IPS DF 4.7 (cell line): ENCODE measurements at regions not wholly inside any gene's neighbourhood (a gene's known extent, or its start where the extent isn't known, plus 50 kb on each side); places are given as distances from the start of the nearest gene placed in this dataset.

Experiments used
- DNase-seq: peaks from one replicate; pipeline ENCODE4 v3.0.0-alpha.2; 2013; ENCODE audit warnings: low spot score; ENCODE audit errors: extremely low read depth

DNA sequence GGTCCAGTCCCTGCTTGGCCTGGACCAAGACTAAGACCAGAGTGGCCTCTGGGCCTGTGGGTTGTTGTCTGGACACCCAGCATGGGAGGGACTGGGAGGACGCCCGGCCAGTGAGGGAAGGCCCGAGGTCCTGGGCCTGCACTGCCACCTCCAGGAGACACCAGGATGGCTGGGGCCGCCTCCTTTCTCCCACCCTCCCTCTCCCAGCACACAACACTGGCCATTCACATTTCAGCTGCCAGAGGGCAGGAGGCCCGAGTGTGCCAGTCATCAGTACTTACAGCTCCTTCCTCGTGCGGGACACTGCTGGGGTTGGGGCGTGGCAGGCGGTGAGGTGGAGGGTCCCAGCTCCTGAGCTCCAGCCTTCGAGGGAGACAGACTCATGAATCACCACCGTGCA is 133.5 kb downstream of the ASB1 start:
- no peak for DNase-seq

DNA sequence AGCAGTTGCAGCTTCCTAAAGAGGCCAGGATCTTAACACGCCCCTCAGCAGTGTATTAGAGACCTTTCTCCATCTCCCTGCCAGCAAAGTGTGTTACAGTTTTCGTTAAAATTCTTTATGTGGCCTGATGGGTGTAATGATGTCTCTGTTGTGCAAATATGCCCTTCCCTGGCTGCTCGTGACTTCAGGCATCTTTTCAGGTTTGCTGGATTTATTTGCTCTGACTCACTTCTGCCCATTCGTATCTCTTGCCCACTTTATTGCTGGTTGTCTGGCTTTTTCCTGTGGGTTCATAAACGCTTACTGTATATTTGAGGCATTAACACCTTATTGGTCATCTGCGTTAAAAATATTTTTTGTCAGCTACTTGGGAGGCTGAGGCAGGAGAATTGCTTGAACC is 134.5 kb downstream of the ASB1 start:
- no peak for DNase-seq

DNA sequence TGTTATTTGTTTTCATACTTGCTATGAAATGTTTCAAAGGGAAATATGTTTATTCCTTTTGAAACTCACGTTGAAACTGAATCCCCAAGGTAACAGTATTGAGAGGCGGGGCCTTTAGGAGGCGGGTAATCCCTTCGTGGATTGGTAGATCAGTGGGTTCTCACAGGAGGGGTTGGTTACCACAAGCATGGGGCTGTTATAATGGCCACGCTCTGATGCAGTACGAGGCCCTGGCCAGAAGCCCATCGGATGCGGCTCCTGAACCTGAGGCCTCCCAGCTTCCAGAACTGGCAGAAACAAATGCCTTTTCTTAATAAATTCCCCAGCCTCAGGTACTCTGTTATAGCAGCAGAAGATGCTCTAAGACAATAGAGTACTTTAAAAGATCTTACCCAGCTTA is 135.7 kb downstream of the ASB1 start:
- DNase-seq, result no peak

DNA sequence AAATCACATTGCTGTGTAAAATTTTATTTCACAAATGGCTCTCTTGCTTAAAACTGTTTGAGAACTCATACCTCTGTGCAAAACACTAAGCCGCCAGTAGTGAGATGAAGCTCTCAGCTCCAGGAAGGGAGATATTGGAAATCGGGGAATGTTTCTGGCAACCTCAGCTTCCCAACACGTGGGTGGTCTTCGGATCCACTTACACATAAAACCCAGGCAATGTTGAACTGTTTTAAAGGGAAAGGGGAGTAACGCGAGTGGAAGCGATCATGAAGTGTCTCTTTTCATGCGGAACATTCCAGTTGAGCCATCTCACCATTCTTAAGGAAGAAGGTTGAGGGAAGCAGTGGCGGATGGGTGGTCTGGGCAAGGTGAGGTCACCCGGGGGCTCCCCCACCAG is 136.8 kb downstream of the ASB1 start:
- no peak for DNase-seq

DNA sequence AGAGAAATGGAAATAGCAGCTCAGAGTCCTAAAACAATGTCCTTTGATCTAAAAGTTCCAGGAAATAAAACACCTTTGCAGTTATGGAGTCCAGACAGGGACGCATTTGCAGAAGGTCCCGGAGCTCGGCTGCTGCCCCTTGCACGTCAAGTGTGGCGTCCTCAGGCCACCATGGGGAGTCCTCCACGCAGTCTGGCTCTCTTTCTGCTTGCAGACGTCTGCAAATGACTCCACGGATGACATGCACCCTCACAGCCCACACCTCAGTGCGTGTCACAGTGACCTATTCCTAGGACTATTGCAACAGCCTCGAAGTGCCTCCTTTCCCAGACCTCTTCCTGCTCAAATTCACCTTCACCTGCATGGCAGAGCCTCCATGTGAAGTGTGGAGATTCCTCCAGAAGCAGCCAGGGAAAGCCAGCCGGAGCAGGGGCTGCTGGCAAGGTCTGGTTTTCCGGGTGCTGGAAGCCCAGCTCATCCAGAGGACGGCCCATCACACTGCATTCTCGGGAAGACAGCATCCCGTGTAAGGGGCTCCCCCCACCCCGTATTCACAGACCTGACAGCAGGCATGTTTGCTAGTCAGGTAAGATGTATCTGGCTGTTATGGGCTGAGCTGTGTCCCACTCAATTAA is 137.7 kb downstream of the ASB1 start:
- DNase-seq, result no peak

DNA sequence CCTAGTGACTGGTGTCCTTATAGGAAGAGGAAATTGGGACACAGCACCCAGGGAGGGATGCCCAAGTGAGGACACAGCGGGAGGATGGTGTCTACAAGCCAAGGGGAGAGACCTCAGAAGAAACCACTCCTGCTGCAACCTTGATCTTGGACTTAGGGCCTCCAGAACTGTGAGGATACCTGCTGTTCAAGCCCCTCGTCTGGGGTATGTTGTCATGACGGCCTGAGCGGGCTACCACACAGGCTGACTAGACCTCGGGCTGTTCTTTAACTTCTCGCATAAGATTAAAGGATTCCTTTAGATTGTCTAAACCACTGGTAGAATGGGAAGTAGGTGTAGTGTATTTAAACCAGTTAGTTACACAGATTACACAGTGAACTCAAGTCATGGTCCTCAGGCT is 138.3 kb downstream of the ASB1 start:
- no peak for DNase-seq

DNA sequence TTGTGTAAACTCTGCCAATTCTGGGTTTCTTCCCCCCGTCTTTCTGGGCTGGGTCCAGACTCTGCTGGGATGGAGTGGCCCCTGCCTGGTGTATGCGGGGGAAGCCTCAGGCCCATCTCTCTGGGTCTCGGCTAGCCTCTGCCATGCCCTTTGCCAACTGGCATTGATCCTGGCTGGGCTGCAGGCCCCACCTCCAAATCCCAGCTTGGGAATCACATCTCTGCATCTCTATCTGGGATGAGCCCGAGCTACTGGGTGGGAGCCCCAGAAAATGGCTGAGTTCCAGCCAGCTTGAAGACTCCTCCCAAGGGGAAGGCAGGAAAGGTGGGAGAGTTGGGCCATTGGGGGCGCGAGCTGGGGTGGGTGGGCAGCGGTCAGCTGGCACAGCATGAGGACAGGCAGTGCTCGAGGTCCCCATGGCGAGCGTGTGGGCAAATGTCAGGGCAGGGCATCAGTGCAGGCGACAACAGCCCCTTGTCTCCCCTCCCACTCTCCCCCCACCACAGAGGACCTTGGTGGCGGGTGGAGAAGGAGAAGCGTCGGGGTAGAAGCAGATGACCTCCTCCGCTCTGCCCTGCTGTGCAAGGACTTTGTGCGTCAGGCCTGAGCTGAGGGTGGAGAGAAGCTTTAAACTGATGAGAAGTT is 139.4 kb downstream of the ASB1 start:
- DNase-seq, result no peak

DNA sequence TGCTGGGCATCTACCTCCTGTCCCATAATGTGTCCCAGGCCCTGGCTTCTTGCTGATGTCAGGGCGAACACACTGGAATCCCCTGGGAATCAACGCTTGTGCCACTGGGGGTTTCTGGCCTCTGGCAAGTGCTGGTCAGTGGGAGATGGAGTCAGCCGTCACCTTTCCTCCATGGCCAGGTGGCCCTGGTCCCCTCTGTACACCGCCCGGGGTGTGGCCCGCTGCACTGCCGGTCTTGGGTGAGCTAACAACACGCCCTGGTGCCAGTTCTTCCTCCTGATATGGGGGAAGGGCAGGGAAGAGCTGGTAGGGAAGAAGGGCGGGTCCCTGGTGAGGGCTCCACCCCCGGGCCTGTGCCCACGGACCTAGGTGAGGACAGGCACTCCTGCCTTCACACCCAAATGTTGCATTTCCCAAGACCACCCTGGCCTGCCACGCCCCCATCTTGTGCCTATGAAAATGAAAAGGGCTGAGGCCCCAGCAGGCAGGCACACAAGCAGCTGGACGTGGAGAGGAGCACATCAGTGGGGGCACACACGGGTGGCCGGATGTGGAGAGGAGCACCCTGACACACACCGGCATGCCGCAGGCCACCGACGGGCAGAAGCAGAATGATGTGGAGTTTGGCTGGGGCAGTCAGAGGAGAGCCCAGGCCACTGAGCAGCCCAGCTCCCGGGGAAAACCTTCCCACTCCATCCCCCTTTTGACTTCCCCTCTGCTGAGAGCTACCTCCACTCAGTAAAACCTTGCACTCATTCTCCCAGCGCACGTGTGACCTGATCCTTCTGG is 140.5 kb downstream of the ASB1 start:
- DNase-seq, result no peak

DNA sequence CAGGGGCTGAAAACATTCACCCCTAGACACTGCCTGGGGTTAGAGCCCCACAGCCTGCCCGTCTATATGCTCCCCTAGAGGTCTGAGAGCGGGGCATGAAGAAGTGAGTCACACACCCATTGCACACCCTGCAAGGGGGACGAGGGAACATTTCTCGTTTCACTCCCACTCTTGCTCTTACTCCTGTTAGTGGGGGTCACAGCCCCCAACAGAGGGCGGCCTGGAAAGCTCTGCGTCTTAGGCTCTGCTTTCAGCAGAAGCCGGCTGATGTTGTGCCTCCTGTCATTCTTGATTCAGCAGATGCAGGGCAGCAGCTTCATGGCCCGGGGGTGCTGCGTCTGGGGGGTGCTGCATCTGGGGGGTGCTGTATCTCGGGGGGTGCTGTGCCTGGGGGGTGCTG is 141.3 kb downstream of the ASB1 start:
- DNase-seq, result no peak

DNA sequence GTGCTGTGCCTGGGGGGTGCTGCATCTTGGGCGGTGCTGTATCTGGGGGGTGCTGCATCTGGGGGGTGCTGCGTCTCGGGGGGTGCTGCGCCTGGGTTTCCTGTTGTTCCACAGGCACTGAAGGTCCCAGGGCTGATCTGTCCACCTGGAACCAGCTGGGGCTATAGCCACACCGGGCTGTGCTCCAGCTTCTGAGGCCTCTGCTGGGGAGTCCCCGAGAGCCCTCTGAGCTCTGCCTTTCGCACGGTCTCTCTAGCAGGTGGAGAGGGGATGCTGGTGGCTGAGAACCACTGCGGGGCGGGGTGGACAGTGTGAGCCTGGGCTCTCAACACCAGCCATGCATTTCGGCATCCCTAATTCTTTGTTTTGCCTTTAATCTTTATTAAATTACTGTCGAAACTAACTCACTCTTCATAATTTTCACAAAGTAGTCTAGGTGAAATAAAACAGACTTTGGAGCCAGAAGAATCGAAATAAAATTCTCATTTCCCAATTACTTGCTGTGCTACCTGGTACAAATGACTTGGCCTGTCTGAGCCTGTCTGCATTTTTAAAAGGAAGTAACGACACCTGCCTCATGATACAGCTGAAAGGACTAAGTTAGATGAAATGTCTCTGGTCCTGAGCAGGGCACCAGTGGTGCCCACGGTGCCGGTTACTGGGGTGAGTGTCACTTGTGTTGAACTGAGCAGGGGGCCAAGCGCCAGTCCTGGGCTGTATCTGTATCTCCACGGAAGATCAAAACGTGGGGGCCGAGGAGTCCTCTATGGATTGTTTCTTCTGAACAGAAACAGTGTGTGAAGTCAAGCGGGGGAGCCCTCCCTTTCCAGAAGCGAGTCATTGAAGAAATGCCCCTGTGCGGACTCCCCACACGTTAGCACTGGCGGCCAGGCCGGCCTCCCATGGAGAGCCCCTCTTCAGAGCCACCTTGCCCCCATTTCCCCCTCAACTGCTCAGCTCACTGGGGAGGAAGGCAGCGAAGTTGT is 142.0 kb downstream of the ASB1 start:
- DNase-seq, result no peak

DNA sequence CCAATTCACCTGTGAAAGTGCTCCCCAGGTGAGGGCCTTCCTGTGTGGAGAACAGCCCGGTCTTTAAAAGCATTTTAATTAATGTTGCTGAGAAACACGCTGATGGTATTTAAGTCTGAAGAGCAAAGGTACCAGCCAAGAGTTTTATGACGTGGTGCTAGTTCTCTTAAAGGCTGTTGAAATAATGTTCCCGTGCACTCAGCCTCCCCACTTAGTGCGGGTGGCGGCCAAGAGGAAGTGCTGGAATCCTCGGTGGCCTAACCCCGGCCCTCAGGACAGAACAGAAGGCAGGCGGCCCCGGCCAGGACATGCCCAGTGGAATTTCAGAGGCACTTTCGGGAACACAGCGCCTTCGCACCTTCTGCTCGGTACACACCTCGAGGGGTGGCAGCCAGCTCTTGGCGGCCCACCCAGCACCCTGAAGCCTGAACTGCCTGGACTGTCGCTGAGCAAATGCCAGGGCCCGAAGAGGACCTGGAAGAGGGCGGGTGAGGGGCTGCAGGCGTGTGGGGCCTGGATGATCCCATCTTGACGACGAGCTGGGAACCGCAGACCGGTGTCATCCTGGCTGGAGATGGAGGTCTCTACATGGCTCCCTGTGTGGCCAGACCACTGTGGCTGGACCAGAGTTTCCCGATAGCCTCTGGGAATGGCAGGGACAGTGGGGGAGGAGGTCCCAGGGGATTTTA is 142.9 kb downstream of the ASB1 start:
- no peak for DNase-seq

DNA sequence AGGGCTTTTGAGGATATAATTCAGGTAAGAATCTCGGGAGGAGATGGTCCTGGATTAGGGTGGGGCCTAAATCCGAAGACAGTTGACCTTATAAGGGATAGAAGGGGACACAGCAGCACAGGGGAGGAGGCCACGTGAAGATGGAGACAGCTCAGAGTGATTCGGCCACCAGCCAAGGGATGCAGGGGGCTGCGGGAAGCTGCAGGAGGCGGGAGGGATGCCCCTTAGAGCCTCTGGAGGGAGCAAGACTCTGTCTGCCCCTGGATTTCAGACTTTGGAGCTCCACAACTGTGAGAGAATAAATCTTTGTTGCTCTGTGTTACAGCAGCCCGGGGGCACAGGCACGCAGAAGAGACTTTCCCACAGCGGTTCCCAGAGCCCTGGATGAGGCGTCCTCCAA is 143.7 kb downstream of the ASB1 start:
- no peak for DNase-seq

DNA sequence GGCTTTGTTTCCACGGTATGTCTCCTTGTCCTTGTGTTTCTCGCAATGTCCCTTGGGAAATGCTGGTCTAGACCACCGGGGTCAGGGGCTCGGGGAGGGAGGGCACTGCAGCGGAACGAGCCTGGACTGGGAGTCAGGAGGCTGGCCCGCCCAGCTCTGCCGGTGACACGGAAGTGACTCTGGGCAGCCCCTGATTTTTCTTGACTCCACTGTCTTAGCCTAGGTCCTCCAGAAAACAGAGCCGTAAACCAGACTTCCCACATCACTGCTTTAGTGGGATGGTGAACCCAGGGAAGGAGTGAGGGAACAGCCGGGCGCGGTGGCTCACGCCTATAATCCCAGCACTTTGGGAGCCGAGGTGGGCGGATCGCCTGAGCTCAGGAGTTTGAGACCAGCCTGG is 144.2 kb downstream of the ASB1 start:
- no peak for DNase-seq

DNA sequence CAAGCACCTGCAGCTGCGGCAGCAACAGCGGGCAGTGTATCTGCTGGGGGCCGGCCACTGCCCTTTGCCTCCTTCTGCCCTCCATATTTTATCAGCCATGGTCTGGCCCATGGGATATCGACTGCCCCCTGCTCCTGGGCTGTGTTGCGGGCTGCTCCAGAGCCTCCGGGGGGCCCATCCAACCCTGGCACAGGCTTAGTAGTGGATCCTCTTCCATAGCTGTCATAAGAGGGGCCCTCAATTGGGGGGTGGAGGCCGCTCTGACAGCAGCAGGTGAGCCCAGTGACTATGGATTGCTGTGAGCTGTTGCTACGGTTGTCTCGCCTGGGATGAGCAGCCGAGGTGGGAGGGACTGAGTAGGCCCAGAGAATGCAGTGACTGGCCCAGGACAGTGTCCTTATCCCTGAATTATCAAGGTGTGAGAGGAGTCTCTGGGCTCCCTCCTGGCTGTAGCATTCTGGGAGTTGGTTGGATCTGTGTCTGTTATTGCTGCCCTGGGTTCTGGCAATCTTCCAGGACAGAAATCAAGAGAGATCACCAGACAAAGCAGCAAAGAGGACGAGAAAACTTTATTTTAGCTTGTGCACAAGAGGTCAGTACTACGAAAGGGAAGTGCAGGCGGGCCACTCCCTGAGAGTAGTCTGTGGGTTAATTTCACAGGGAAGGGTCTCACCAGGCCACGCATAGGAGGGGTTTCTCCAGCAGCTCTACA is 145.1 kb downstream of the ASB1 start:
- DNase-seq, result no peak

DNA sequence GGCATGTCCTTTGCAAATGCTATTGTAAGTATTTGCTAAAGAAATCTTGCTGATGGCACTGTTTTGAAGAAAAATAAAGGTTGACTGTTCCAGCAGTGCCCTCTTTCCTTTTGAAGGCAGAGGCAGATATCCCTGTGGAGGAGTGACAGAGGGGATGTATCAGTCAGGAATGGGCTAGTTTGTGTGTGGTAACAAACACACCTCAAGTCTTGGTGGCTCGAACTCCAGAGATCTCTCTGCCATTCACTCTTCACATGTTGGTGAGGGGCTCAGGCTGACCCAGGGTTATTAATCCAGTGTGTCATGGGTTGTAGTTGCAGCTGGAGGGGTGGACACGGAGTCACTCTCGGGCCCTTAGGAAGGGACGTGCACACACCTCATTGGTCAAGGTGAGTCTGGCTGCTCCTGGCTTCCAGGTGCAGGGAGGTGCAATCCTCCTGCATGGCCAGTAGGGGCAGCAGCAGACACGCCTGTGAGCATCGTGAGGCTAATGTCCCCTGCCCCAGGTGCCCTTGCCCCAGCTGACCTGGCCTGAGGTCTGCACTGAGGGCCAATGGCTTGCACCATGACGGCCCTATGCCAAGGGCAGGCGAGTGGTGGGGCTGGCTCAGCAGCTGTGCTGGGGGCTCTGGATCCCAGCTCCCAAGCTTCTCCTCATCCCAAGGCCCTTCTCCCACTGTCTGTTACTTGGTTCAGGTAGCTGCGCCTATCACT is 146.5 kb downstream of the ASB1 start:
- no peak for DNase-seq

DNA sequence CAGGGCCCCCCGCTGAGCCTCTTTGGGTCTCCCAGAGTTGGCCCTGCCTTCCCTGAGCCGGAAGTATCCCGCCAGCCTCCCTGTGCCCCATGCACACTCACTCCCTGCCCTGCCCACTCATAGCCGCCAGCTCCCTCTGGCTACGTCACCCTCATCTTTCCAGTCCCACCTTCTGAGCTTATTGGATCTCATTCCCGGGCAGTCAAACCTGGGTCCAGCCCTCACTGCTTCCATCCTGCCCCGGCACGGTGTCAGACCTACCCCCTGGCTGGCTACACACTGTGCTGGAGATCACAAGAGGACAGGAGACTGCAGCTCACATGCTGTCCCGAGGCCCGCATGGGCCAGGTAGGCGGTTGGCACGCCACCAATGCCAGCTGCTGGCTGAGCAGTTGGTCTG is 147.2 kb downstream of the ASB1 start:
- DNase-seq, result no peak

DNA sequence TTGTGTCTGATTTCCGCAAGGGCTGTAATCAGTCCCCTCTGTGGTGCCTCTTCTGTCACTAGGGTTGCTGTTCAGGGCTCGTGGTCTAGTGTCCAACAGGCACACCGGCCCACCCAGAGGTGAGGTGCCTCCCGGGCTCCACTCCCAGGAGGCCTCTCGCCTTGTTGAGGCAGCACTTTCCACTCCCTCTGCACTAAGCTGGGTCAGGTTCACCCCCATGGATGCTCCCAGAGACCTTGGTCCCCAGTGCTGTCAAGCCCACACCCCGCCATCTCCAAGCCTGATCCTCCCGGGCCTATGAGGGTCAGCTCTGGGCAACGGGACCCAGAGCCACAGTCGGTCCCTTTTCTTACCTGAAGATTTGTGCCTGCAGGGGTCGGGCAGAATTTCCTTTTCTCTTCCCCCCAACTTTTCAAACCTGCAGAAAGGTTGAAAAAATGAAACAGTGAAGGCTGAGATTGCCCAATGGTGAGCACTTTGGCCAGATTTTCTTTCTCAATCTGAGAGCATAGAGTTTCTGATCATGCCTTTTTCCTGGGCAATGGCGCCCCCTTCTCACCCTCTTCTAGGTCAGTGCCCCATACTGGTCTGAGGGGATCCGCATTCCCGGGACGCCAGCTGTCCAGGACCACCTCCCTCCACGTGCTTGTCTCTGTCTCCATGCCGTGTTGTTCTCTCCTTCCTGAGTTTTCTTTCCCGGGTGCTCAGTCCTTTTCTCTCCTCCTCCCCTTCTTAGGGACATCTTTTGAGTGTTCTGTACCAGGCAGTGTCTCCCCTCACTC is 148.0 kb downstream of the ASB1 start:
- DNase-seq, result no peak

DNA sequence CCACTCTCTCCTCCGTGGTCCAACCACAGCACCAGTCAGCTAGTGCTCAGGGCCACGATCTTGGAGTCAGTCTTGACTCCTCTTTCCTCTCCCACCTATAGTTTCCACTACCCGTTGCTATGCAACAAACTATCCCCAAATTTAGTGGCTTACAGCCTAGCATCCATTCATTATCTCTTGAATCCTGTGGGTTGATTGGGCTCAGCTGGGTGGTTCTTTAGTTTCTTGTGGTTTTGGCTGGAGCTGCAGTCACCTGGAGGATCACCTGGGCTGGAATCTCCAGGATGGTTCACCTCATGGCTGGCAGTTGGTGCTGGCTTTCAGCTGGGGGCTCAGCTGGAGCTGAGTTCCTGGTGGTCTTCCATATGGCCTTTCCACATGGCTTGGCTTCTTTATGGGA is 149.9 kb downstream of the ASB1 start:
- DNase-seq, result no peak

DNA sequence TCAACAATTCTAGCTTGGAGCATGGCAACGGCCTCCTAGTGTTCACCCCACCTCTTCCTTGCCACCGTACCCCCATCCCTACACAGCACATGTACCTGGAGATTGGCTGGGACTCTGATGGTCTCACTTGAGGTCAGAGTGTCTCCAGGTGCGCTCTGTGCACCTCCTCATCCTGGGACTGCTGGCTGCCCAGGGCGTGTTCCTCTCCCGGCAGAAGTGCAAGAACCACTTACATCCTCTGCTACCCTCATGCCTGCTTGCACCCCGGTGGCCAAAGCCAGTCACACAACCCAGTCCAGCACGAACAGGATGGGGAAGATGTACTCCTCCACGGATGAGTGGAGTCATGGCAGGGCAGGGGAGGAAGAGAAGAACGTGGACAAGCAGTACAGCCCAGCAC is 151.5 kb downstream of the ASB1 start:
- no peak for DNase-seq
